CD14-positive monocyte (primary cell): ENCODE measurements at regions not wholly inside any gene's neighbourhood (a gene's known extent, or its start where the extent isn't known, plus 50 kb on each side); places are given as distances from the start of the nearest gene placed in this dataset.

ENCODE experiments used
- DNase-seq, 3 donors: peaks; one replicate each; pipeline ENCODE4 v3.0.0-alpha.2; 2011 to 2022
- H2AFZ ChIP-seq: 2 replicates; pipeline ENCODE4 v1.6.0; 2012; ENCODE audit warnings: mild to moderate bottlenecking, low read depth, low read length, inconsistent platforms; ENCODE audit not compliant: insufficient read depth, poor library complexity, severe bottlenecking
- H3K27ac ChIP-seq, 2 donors: 1 replicate in 1 of 2; 2 replicates in 1 of 2; pipeline ENCODE4 v1.5.1; 2012 to 2013; ENCODE audit warnings: low read length in 2 of 2, control low read depth in 1 of 2, inconsistent platforms in 1 of 2, low read depth in 1 of 2, mild to moderate bottlenecking in 1 of 2
- H3K27me3 ChIP-seq, 2 donors: one replicate each; pipeline versions ENCODE4 v1.6.0 to v1.6.1; 2011 to 2013; ENCODE audit warnings: low read length in 2 of 2; ENCODE audit not compliant: control insufficient read depth in 2 of 2, insufficient read depth in 2 of 2
- H3K36me3 ChIP-seq, 2 donors: replicated peaks in 1 of 2; 1 replicate in 1 of 2; 2 replicates in 1 of 2; pipeline versions ENCODE4 v1.5.1 to v1.6.1; 2012 to 2013; ENCODE audit warnings: low read length in 2 of 2, control low read depth in 1 of 2, inconsistent platforms in 1 of 2, mild to moderate bottlenecking in 1 of 2; ENCODE audit not compliant: insufficient read depth in 2 of 2, control insufficient read depth in 1 of 2
- H3K4me1 ChIP-seq, 2 donors: 1 replicate in 1 of 2; 2 replicates in 1 of 2; pipeline versions ENCODE4 v1.5.1 to v1.6.1; 2012 to 2013; ENCODE audit warnings: low read length in 2 of 2, control low read depth in 1 of 2, inconsistent platforms in 1 of 2, mild to moderate bottlenecking in 1 of 2, moderate library complexity in 1 of 2; ENCODE audit not compliant: insufficient read depth in 2 of 2, control insufficient read depth in 1 of 2
- H3K4me2 ChIP-seq: replicated peaks from 2 replicates; pipeline ENCODE3; 2012; ENCODE audit warnings: low read length, moderate library complexity, mild to moderate bottlenecking; ENCODE audit not compliant: poor library complexity, severe bottlenecking; ENCODE audit errors: extremely low read depth
- H3K4me3 ChIP-seq, 3 experiments: fragments of 200-600 bp in 1 of 3; sonication (generic) in 1 of 3; replicated peaks in 1 of 3; 1 replicate in 2 of 3; 2 replicates in 1 of 3; pipeline ENCODE4 v1.5.1; 2011 to 2013; ENCODE audit warnings: low read length in 3 of 3, mild to moderate bottlenecking in 3 of 3, control low read depth in 2 of 3, low read depth in 2 of 3, inconsistent platforms in 1 of 3, moderate library complexity in 1 of 3
- H3K79me2 ChIP-seq: 2 replicates; pipeline ENCODE4 v1.6.0; 2012; ENCODE audit warnings: mild to moderate bottlenecking, control low read depth, inconsistent platforms, low read length, moderate library complexity; ENCODE audit not compliant: insufficient read depth
- H3K9ac ChIP-seq: 2 replicates; pipeline ENCODE4 v1.6.0; 2017; ENCODE audit warnings: low read length, mild to moderate bottlenecking; ENCODE audit not compliant: insufficient read depth, poor library complexity, severe bottlenecking
- H3K9me3 ChIP-seq, 2 donors: replicated peaks in 1 of 2; 1 replicate in 1 of 2; 2 replicates in 1 of 2; pipeline versions ENCODE4 v1.5.1 to v1.6.1; 2012 to 2013; ENCODE audit warnings: low read length in 2 of 2, control low read depth in 1 of 2; ENCODE audit not compliant: control insufficient read depth in 1 of 2, insufficient read depth in 1 of 2
- H4K20me1 ChIP-seq: 2 replicates; pipeline ENCODE4 v1.6.0; 2012; ENCODE audit warnings: mild to moderate bottlenecking, low read length, control low read depth, moderate library complexity; ENCODE audit not compliant: insufficient read depth
- H3K27ac Mint-ChIP-seq, 7 donors: one replicate each; pipeline ENCODE4 v1.8.0; 2020; ENCODE audit warnings: mild to moderate bottlenecking in 7 of 7, mixed read lengths in 7 of 7, moderate library complexity in 6 of 7, inconsistent platforms in 2 of 7
- H3K27me3 Mint-ChIP-seq, 3 donors: one replicate each; pipeline ENCODE4 v1.8.0; 2021 to 2022; ENCODE audit warnings: low read depth in 3 of 3, mild to moderate bottlenecking in 3 of 3, mixed read lengths in 3 of 3, moderate library complexity in 3 of 3, inconsistent platforms in 1 of 3
- H3K36me3 Mint-ChIP-seq, 2 donors: one replicate each; pipeline ENCODE4 v1.8.0; 2020; ENCODE audit warnings: mixed read lengths in 2 of 2, inconsistent platforms in 1 of 2, mild to moderate bottlenecking in 1 of 2
- H3K4me1 Mint-ChIP-seq: one replicate; pipeline ENCODE4 v1.8.0; 2020; ENCODE audit warnings: mild to moderate bottlenecking, mixed read lengths
- H3K4me3 Mint-ChIP-seq, 2 donors: one replicate each; pipeline ENCODE4 v1.8.0; 2020; ENCODE audit warnings: mild to moderate bottlenecking in 2 of 2, mixed read lengths in 2 of 2, moderate library complexity in 1 of 2
- H3K9me3 Mint-ChIP-seq, 7 donors: one replicate each; pipeline ENCODE4 v1.8.0; 2020 to 2022; ENCODE audit warnings: mixed read lengths in 7 of 7, mild to moderate bottlenecking in 6 of 7, moderate library complexity in 6 of 7, inconsistent platforms in 2 of 7
- WGBS: methylation state at CpG from one replicate; pipeline ENCODE4 v1.1.5; 2013; ENCODE audit warnings: missing lambda C conversion rate; ENCODE audit not compliant: insufficient coverage; 5-methylcytosine and 5-hydroxymethylcytosine counted together
- intact Hi-C, 2 donors: fragments of 100-400 bp; cut with micrococcal nuclease; formaldehyde crosslinking; loops; one replicate each; pipeline versions ENCODE4 v1.15.0 to v1.15.1; 2023
- TF ChIP-seq, protein P1 (sequence below): fragments of 200-600 bp; IDR thresholded peaks from one replicate; pipeline ENCODE4 v1.8.0; 2022; ENCODE audit warnings: antibody characterized with exemption, mild to moderate bottlenecking

DNA sequence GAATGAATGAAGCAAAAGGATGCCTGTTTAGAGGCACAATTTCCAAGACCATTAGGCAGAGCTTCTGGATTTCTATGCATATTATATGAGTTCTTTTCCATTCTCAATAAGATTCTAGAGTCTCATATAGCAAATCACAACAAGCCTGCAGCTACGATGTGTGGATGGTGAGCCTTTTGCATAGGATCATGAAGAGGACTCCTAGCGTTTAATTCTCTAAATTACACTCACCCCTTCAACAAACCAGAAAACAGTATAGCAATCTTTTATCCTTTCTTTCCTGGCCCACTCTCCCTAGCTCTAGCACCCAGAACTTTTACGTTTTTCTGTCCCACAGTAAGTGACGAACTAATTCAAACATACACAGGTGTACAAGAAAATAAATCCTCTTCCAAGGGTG lies 293.1 kb upstream of the KLHL29 start:
- Histone ChIP-seq H3K4me1 (no peaks in the 10 kb centered on the region), H3K9ac (no peak overlapping the region), H3K36me3 (no peaks in the 10 kb centered on the region), H3K27me3 (no peaks in the 10 kb centered on the region), H3K4me2 (no peak overlapping the region), H3K9me3 (peaks cover 13 to 22% of the 10 kb centered on the region in 2 donors), H3K4me3 (no peak overlapping the region), H4K20me1 (no peaks in the 10 kb centered on the region), H2AFZ (no peak overlapping the region), H3K27ac (no peak overlapping the region), H3K79me2 (no peaks in the 10 kb centered on the region)
- WGBS = 20% methylated on average over 1 of the region's 4 CpGs
- Mint-ChIP-seq H3K4me3 (no peak overlapping the region), H3K36me3 (no peaks in the 10 kb centered on the region), H3K4me1 (no peaks in the 10 kb centered on the region), H3K27ac (no peak overlapping the region), H3K27me3 (no peaks in the 10 kb centered on the region), H3K9me3 (peaks cover under 1 to 15% (median 5%) of the 10 kb centered on the region in 7 donors)
- TF ChIP-seq, protein P1, sequence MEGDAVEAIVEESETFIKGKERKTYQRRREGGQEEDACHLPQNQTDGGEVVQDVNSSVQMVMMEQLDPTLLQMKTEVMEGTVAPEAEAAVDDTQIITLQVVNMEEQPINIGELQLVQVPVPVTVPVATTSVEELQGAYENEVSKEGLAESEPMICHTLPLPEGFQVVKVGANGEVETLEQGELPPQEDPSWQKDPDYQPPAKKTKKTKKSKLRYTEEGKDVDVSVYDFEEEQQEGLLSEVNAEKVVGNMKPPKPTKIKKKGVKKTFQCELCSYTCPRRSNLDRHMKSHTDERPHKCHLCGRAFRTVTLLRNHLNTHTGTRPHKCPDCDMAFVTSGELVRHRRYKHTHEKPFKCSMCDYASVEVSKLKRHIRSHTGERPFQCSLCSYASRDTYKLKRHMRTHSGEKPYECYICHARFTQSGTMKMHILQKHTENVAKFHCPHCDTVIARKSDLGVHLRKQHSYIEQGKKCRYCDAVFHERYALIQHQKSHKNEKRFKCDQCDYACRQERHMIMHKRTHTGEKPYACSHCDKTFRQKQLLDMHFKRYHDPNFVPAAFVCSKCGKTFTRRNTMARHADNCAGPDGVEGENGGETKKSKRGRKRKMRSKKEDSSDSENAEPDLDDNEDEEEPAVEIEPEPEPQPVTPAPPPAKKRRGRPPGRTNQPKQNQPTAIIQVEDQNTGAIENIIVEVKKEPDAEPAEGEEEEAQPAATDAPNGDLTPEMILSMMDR = no peak
- no peak for DNase-seq
- intact Hi-C loops = no loop called here

DNA sequence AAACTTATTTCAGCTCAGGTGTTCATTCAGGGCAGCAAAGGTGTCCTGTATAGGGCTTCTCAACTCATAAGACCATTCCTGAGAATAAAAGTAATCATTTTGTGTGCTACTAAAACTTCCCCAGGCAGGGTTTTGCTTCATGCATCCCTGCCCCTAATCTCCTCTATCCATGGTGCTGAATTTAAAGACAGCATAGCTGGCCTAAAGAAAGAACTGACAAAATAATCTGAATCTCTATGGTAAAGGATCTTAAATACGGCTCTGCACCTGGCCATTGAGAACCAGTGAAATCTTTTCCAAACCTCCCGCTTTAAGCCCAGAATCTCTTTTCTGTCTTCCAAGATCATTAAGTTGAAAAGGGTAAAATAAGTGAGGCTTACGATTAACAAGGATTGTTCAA lies 292.1 kb upstream of the KLHL29 start:
- Histone ChIP-seq H3K36me3 (no peaks in the 10 kb centered on the region), H2AFZ (no peak overlapping the region), H3K27ac (no peak overlapping the region), H3K79me2 (no peaks in the 10 kb centered on the region), H3K9ac (no peak overlapping the region), H3K4me3 (no peak overlapping the region), H3K4me2 (no peak overlapping the region), H3K27me3 (no peaks in the 10 kb centered on the region), H3K4me1 (no peaks in the 10 kb centered on the region), H3K9me3 (peaks cover 13 to 14% of the 10 kb centered on the region in 2 donors), H4K20me1 (no peaks in the 10 kb centered on the region)
- TF ChIP-seq, protein P1 = no peak
- H3K36me3 Mint-ChIP-seq = no peaks in the 10 kb centered on the region
- no peaks in the 10 kb centered on the region for H3K27me3 Mint-ChIP-seq
- H3K4me3 Mint-ChIP-seq = no peak overlapping the region
- DNase-seq = no peak
- intact Hi-C loops = no loop called here
- no CpG with 5 or more reads among the region's 3 CpGs for WGBS
- H3K27ac Mint-ChIP-seq = no peak overlapping the region
- no peaks in the 10 kb centered on the region for H3K4me1 Mint-ChIP-seq
- H3K9me3 Mint-ChIP-seq = peaks cover 0 to 9% (median 5%) of the 10 kb centered on the region in 7 donors
